ENCODE measurements at regions not wholly inside any gene's neighbourhood (a gene's known extent, or its start where the extent isn't known, plus 50 kb on each side); places are given as distances from the start of the nearest gene placed in this dataset.

- TF ChIP-seq CTCF (IDR thresholded peaks at IDR 0.05): no peak
- peaks cover 5% of the 10 kb centered on the region for H3K9me3 Mint-ChIP-seq
- CTCF ChIA-PET: no interaction called here
- no peak overlapping the region for H3K4me3 Mint-ChIP-seq
- no peaks in the 10 kb centered on the region for H3K27me3 Mint-ChIP-seq
- no peak overlapping the region for H3K27ac Mint-ChIP-seq
- H3K36me3 Mint-ChIP-seq (ENCODE audit: low read depth): no peaks in the 10 kb centered on the region
- intact Hi-C loops (cut with micrococcal nuclease): no loop called here
- no peaks in the 10 kb centered on the region for H3K4me1 Mint-ChIP-seq (ENCODE audit: low read depth)
- ATAC-seq (no peak), DNase-seq (no peak)
- POLR2A ChIA-PET: no interaction called here
These were observed 119.1 kb upstream of the LRRC4C start for GRCh38 chr11:41578421-41579051.

- Mint-ChIP-seq H3K4me3 (no peak overlapping the region), H3K27ac (no peak overlapping the region), H3K27me3 (no peaks in the 10 kb centered on the region), H3K9me3 (peaks cover 12% of the 10 kb centered on the region), H3K36me3 (ENCODE audit: low read depth) (no peaks in the 10 kb centered on the region), H3K4me1 (ENCODE audit: low read depth) (no peaks in the 10 kb centered on the region)
- ATAC-seq (no peak), DNase-seq (no peak)
- ChIA-PET CTCF (no interaction called here), POLR2A (no interaction called here)
- intact Hi-C loops (cut with micrococcal nuclease): no loop called here
- no peak for TF ChIP-seq CTCF (IDR thresholded peaks at IDR 0.05)
These were observed 120.1 kb upstream of the LRRC4C start for GRCh38 chr11:41579546-41579945.

- Mint-ChIP-seq H3K9me3 (peaks cover 6% of the 10 kb centered on the region), H3K27ac (no peak overlapping the region), H3K4me1 (ENCODE audit: low read depth) (no peaks in the 10 kb centered on the region), H3K27me3 (no peaks in the 10 kb centered on the region), H3K4me3 (no peak overlapping the region), H3K36me3 (ENCODE audit: low read depth) (no peaks in the 10 kb centered on the region)
- POLR2A ChIA-PET: no interaction called here
- ATAC-seq (no peak), DNase-seq (no peak)
- no peak for TF ChIP-seq CTCF (IDR thresholded peaks at IDR 0.05)
- intact Hi-C loops (cut with micrococcal nuclease): no loop called here
- CTCF ChIA-PET: no interaction called here
These were observed 150.1 kb upstream of the LRRC4C start for GRCh38 chr11:41609511-41609910.

GRCh38 chr11:41612415-41612814 lies 153.0 kb upstream of the LRRC4C start:
- TF ChIP-seq CTCF (IDR thresholded peaks at IDR 0.05): no peak
- no peaks in the 10 kb centered on the region for H3K36me3 Mint-ChIP-seq (ENCODE audit: low read depth)
- intact Hi-C loops (cut with micrococcal nuclease): no loop called here
- H3K4me1 Mint-ChIP-seq (ENCODE audit: low read depth): no peaks in the 10 kb centered on the region
- peaks cover 9% of the 10 kb centered on the region for H3K9me3 Mint-ChIP-seq
- no peak overlapping the region for H3K27ac Mint-ChIP-seq
- H3K27me3 Mint-ChIP-seq: no peaks in the 10 kb centered on the region
- ATAC-seq (no peak), DNase-seq (no peak)
- POLR2A ChIA-PET: no interaction called here
- CTCF ChIA-PET: no interaction called here
- H3K4me3 Mint-ChIP-seq: no peak overlapping the region

GRCh38 chr11:41613326-41613725 lies 153.9 kb upstream of the LRRC4C start:
- no peak overlapping the region for H3K27ac Mint-ChIP-seq

More at GRCh38 chr11:41613326-41613725, 153.9 kb upstream of the LRRC4C start:
- peaks cover 9% of the 10 kb centered on the region for H3K9me3 Mint-ChIP-seq
- no peaks in the 10 kb centered on the region for H3K27me3 Mint-ChIP-seq
- ATAC-seq (no peak), DNase-seq (no peak)
- no peaks in the 10 kb centered on the region for H3K4me1 Mint-ChIP-seq (ENCODE audit: low read depth)
- ChIA-PET CTCF (no interaction called here), POLR2A (no interaction called here)
- H3K4me3 Mint-ChIP-seq: no peak overlapping the region
- no peaks in the 10 kb centered on the region for H3K36me3 Mint-ChIP-seq (ENCODE audit: low read depth)
- intact Hi-C loops (cut with micrococcal nuclease): no loop called here
- no peak for TF ChIP-seq CTCF (IDR thresholded peaks at IDR 0.05)

All from activated CD8-positive, alpha-beta T cell treated with anti-CD3 and anti-CD28 coated beads for 36 hours (primary cell).